ENCODE measurements at regions not wholly inside any gene's neighbourhood (a gene's known extent, or its start where the extent isn't known, plus 50 kb on each side); places are given as distances from the start of the nearest gene placed in this dataset.

DNA sequence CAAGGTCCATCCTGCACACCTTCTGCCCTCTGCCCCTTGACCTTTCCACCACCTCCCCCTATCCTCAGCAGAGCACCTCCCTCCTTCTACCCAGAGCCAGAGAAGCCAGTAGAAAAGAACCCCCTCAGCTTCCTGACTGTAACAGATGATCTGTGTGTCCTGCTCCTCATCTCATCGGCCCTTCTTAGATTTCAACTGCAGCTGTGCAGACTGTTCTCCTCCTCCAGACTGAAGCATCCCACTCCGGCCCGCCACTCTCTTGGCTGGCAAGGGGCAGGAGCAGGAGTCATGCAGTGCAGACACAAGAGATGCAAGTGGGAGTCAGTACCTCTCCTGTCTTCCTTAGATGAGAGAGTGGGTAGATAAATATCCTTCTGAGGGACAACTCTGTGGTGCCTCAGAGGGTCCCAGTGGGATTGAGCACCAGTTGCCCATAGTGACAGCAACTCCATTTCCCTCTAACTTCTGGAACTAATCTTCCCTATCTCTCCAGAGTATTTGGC is 163.5 kb upstream of the MLN start:
- TF ChIP-seq POLR2A (IDR thresholded peaks at IDR 0.05): no peak
- TF ChIP-seq, protein P1, sequence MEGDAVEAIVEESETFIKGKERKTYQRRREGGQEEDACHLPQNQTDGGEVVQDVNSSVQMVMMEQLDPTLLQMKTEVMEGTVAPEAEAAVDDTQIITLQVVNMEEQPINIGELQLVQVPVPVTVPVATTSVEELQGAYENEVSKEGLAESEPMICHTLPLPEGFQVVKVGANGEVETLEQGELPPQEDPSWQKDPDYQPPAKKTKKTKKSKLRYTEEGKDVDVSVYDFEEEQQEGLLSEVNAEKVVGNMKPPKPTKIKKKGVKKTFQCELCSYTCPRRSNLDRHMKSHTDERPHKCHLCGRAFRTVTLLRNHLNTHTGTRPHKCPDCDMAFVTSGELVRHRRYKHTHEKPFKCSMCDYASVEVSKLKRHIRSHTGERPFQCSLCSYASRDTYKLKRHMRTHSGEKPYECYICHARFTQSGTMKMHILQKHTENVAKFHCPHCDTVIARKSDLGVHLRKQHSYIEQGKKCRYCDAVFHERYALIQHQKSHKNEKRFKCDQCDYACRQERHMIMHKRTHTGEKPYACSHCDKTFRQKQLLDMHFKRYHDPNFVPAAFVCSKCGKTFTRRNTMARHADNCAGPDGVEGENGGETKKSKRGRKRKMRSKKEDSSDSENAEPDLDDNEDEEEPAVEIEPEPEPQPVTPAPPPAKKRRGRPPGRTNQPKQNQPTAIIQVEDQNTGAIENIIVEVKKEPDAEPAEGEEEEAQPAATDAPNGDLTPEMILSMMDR (IDR thresholded peaks at IDR 0.05): no peak
